GM23338 (cell line): ENCODE measurements at regions not wholly inside any gene's neighbourhood (a gene's known extent, or its start where the extent isn't known, plus 50 kb on each side); places are given as distances from the start of the nearest gene placed in this dataset.

Experiments used
- ATAC-seq: fragments of 200-7000 bp; cut with Tn5 transposase; 3 replicates; pipeline ENCODE4 v1.9.1; 2020
- DNase-seq: peaks from one replicate; pipeline ENCODE4 v3.0.0-alpha.2; 2015; ENCODE audit warnings: low spot score
- H2AFZ ChIP-seq: fragments of 200-600 bp; sonication (generic); 2 replicates; pipeline ENCODE4 v1.8.0; 2016; ENCODE audit warnings: antibody characterized with exemption, mild to moderate bottlenecking, moderate library complexity
- H3F3A ChIP-seq: fragments of 200-600 bp; sonication (generic); replicated peaks from 2 replicates; pipeline ENCODE4 v1.8.0; 2017; ENCODE audit warnings: antibody characterized with exemption, mixed run types, low read depth
- H3K27ac ChIP-seq: fragments of 200-600 bp; sonication (generic); 2 replicates; pipeline ENCODE4 v1.6.1; 2016; ENCODE audit warnings: low read depth
- H3K27me3 ChIP-seq: fragments of 200-600 bp; sonication (generic); 2 replicates; pipeline ENCODE4 v1.8.0; 2016; ENCODE audit warnings: mild to moderate bottlenecking, mixed run types, moderate library complexity; ENCODE audit not compliant: insufficient read depth
- H3K36me3 ChIP-seq: fragments of 200-600 bp; sonication (generic); 2 replicates; pipeline ENCODE4 v1.8.0; 2016; ENCODE audit warnings: mild to moderate bottlenecking; ENCODE audit not compliant: insufficient read depth
- H3K4me1 ChIP-seq: fragments of 200-600 bp; sonication (generic); 2 replicates; pipeline ENCODE4 v1.8.0; 2016; ENCODE audit warnings: mild to moderate bottlenecking, moderate library complexity; ENCODE audit not compliant: insufficient read depth
- H3K4me2 ChIP-seq: fragments of 200-600 bp; sonication (generic); 2 replicates; pipeline ENCODE4 v1.7.1; 2017; ENCODE audit warnings: mixed run types
- H3K4me3 ChIP-seq: fragments of 200-600 bp; sonication (generic); 2 replicates; pipeline ENCODE4 v1.6.1; 2016; ENCODE audit warnings: mixed run types
- H3K79me2 ChIP-seq: fragments of 200-600 bp; sonication (generic); replicated peaks from 2 replicates; pipeline ENCODE4 v1.8.0; 2017; ENCODE audit warnings: mild to moderate bottlenecking; ENCODE audit not compliant: insufficient read depth
- H3K9me2 ChIP-seq: fragments of 200-600 bp; sonication (generic); 2 replicates; pipeline ENCODE4 v1.8.0; 2017; ENCODE audit not compliant: insufficient read depth
- H4K20me1 ChIP-seq: fragments of 200-600 bp; sonication (generic); replicated peaks from 2 replicates; pipeline ENCODE4 v1.8.0; 2017; ENCODE audit warnings: mild to moderate bottlenecking; ENCODE audit not compliant: insufficient read depth
- H3K27ac Mint-ChIP-seq: 2 replicates; pipeline ENCODE4 v1.8.0; 2020; ENCODE audit warnings: inconsistent platforms, mild to moderate bottlenecking, moderate library complexity, mixed read lengths
- H3K27me3 Mint-ChIP-seq: 3 replicates; pipeline ENCODE4 v1.8.0; 2022; ENCODE audit warnings: low read depth, mild to moderate bottlenecking, moderate library complexity, mixed read lengths, inconsistent platforms; ENCODE audit not compliant: insufficient read depth, poor library complexity
- H3K36me3 Mint-ChIP-seq: 3 replicates; pipeline ENCODE4 v1.8.0; 2021; ENCODE audit warnings: low read depth, mild to moderate bottlenecking, inconsistent platforms, moderate library complexity, mixed read lengths
- H3K4me1 Mint-ChIP-seq: 3 replicates; pipeline ENCODE4 v1.8.0; 2020; ENCODE audit warnings: mild to moderate bottlenecking, inconsistent platforms, mixed read lengths
- H3K4me3 Mint-ChIP-seq: 3 replicates; pipeline ENCODE4 v1.8.0; 2021; ENCODE audit warnings: moderate library complexity, mild to moderate bottlenecking, inconsistent platforms, mixed read lengths
- H3K9me3 Mint-ChIP-seq: 3 replicates; pipeline ENCODE4 v1.8.0; 2020; ENCODE audit warnings: moderate library complexity, mild to moderate bottlenecking, inconsistent platforms, mixed read lengths
- CREB1 ChIP-seq: fragments of 250-450 bp; sonication (Bioruptor Pico); IDR thresholded peaks from 2 replicates; pipeline ENCODE4 v1.5.0; 2020; ENCODE audit warnings: low read depth, mild to moderate bottlenecking, moderate library complexity
- CTCF ChIP-seq, 2 experiments: fragments of 200-600 bp in 1 of 2; sonication (generic) in 1 of 2; conservative IDR thresholded peaks; 2 replicates each; pipeline versions ENCODE4 v1.5.1 to v1.6.1; 2016 to 2017; ENCODE audit warnings: antibody characterized with exemption in 2 of 2, low read depth in 2 of 2, mild to moderate bottlenecking in 2 of 2, moderate library complexity in 1 of 2
- ETS1 ChIP-seq: IDR thresholded peaks from 2 replicates; pipeline ENCODE4 v1.6.1; 2016; ENCODE audit warnings: antibody characterized with exemption
- EZH2 ChIP-seq: fragments of 200-600 bp; sonication (generic); IDR thresholded peaks from one replicate; pipeline ENCODE4 v1.8.0; 2017; ENCODE audit warnings: antibody characterized with exemption, mild to moderate bottlenecking, low read depth; ENCODE audit not compliant: unreplicated experiment
- EZH2phosphoT487 ChIP-seq: fragments of 200-600 bp; sonication (generic); IDR thresholded peaks from one replicate; pipeline ENCODE4 v1.8.1; 2018; ENCODE audit warnings: antibody characterized with exemption; ENCODE audit not compliant: unreplicated experiment
- JUNB ChIP-seq: IDR thresholded peaks from one replicate; pipeline ENCODE4 v1.6.1; 2016; ENCODE audit warnings: antibody characterized with exemption; ENCODE audit not compliant: unreplicated experiment
- NANOG ChIP-seq: IDR thresholded peaks from 2 replicates; pipeline ENCODE4 v1.6.1; 2016; ENCODE audit warnings: antibody characterized with exemption, borderline replicate concordance
- POLR2AphosphoS5 ChIP-seq: IDR thresholded peaks from 2 replicates; pipeline ENCODE4 v1.6.1; 2016; ENCODE audit warnings: antibody characterized with exemption, low read depth
- REST ChIP-seq: IDR thresholded peaks from one replicate; pipeline ENCODE4 v1.6.1; 2018; ENCODE audit warnings: antibody characterized with exemption; ENCODE audit not compliant: unreplicated experiment
- STAT1 ChIP-seq: IDR thresholded peaks from one replicate; pipeline ENCODE4 v1.6.1; 2016; ENCODE audit warnings: antibody characterized with exemption; ENCODE audit not compliant: unreplicated experiment
- ZNF114 ChIP-seq: fragments of 250-450 bp; sonication (Bioruptor Pico); IDR thresholded peaks from 2 replicates; pipeline ENCODE4 v1.5.0; 2020; ENCODE audit warnings: mild to moderate bottlenecking, moderate library complexity
- ZNF331 ChIP-seq: fragments of 250-450 bp; sonication (Bioruptor Pico); IDR thresholded peaks from 2 replicates; pipeline ENCODE4 v1.5.0; 2020; ENCODE audit warnings: low read depth, mild to moderate bottlenecking, moderate library complexity
- ZNF462 ChIP-seq: fragments of 250-450 bp; sonication (Bioruptor Pico); IDR thresholded peaks from 2 replicates; pipeline ENCODE4 v1.5.0; 2020; ENCODE audit warnings: mild to moderate bottlenecking, moderate library complexity

GRCh38 chr9:107183176-107183575 lies 99.9 kb upstream of the RAD23B start (continued):
- no peak for TF ChIP-seq CREB1 (CRISPR knock-in tag)

GRCh38 chr9:107188376-107188775 lies 94.7 kb upstream of the RAD23B start:
- Mint-ChIP-seq H3K27me3 (peaks cover 2% of the 10 kb centered on the region), H3K27ac (no peak overlapping the region), H3K4me1 (peaks cover 8% of the 10 kb centered on the region), H3K4me3 (no peak overlapping the region), H3K9me3 (no peaks in the 10 kb centered on the region), H3K36me3 (no peaks in the 10 kb centered on the region)
- Histone ChIP-seq H3K4me1 (peaks cover 11% of the 10 kb centered on the region), H3F3A (no peaks in the 10 kb centered on the region), H3K27me3 (no peaks in the 10 kb centered on the region), H3K4me3 (no peak overlapping the region), H3K27ac (no peak overlapping the region), H4K20me1 (no peaks in the 10 kb centered on the region), H3K36me3 (no peaks in the 10 kb centered on the region), H2AFZ (no peak overlapping the region), H3K9me2 (no peaks in the 10 kb centered on the region), H3K4me2 (no peak overlapping the region), H3K79me2 (no peaks in the 10 kb centered on the region)
- DNase-seq (no peak), ATAC-seq (no peak)
- TF ChIP-seq CTCF (conservative IDR thresholded peaks at IDR 0.05; ENCODE audit: low read depth in 2 of 2) (no peak), STAT1 (no peak), ZNF114 (CRISPR knock-in tag) (no peak), EZH2 (no peak), NANOG (no peak), REST (no peak), ETS1 (no peak), ZNF462 (CRISPR knock-in tag) (no peak), ZNF331 (no peak), CREB1 (CRISPR knock-in tag) (no peak), JUNB (no peak), POLR2AphosphoS5 (no peak), EZH2phosphoT487 (no peak)
